Activated T-cell treated with anti-CD3 and anti-CD28 coated beads, Interleukin-2, amount 50 U/mL, for 24 hours (primary cell): ENCODE measurements at regions not wholly inside any gene's neighbourhood (a gene's known extent, or its start where the extent isn't known, plus 50 kb on each side); places are given as distances from the start of the nearest gene placed in this dataset.
"Not testable (repeated sequence)": the region's sequence is repeated elsewhere in the genome, so short reads cannot be mapped to it uniquely, and the experiment has no call there.

Experiments
- DNase-seq: peaks from one replicate; pipeline ENCODE4 v3.0.0-alpha.2; 2020
- H3K27ac Mint-ChIP-seq: 2 replicates; pipeline ENCODE4 v1.8.0; 2020; ENCODE audit warnings: mild to moderate bottlenecking, mixed read lengths
- H3K27me3 Mint-ChIP-seq: 2 replicates; pipeline ENCODE4 v1.8.0; 2020; ENCODE audit warnings: mixed read lengths
- H3K36me3 Mint-ChIP-seq: 2 replicates; pipeline ENCODE4 v1.8.0; 2020; ENCODE audit warnings: low read depth, mixed read lengths
- H3K4me1 Mint-ChIP-seq: 2 replicates; pipeline ENCODE4 v1.8.0; 2020; ENCODE audit warnings: low read depth, mixed read lengths
- H3K4me3 Mint-ChIP-seq: 2 replicates; pipeline ENCODE4 v1.8.0; 2020; ENCODE audit warnings: mild to moderate bottlenecking, moderate library complexity, mixed read lengths
- H3K9me3 Mint-ChIP-seq: 2 replicates; pipeline ENCODE4 v1.8.0; 2020; ENCODE audit warnings: mixed read lengths

- no peak overlapping the region for H3K27ac Mint-ChIP-seq
- no peaks in the 10 kb centered on the region for H3K4me1 Mint-ChIP-seq
- H3K9me3 Mint-ChIP-seq: peaks cover 2% of the 10 kb centered on the region
- H3K4me3 Mint-ChIP-seq: no peak overlapping the region
- no peaks in the 10 kb centered on the region for H3K27me3 Mint-ChIP-seq
- no peaks in the 10 kb centered on the region for H3K36me3 Mint-ChIP-seq
- DNase-seq: no peak
Measured at GRCh38 chr2:107136733-107137132, 250.8 kb upstream of the ST6GAL2 start.

- H3K27me3 Mint-ChIP-seq: no peaks in the 10 kb centered on the region
- H3K4me3 Mint-ChIP-seq: no peak overlapping the region
- H3K27ac Mint-ChIP-seq: no peak overlapping the region
- H3K4me1 Mint-ChIP-seq: no peaks in the 10 kb centered on the region
- H3K36me3 Mint-ChIP-seq: no peaks in the 10 kb centered on the region
- no peak for DNase-seq
- H3K9me3 Mint-ChIP-seq: peaks cover 2% of the 10 kb centered on the region
Measured at GRCh38 chr2:107137706-107138105, 251.7 kb upstream of the ST6GAL2 start.

- Mint-ChIP-seq H3K36me3 (no peaks in the 10 kb centered on the region), H3K27me3 (no peaks in the 10 kb centered on the region), H3K4me1 (no peaks in the 10 kb centered on the region), H3K27ac (no peak overlapping the region), H3K4me3 (no peak overlapping the region), H3K9me3 (peaks cover 4% of the 10 kb centered on the region)
- no peak for DNase-seq
Measured at GRCh38 chr2:107146181-107146580, 260.2 kb upstream of the ST6GAL2 start.

GRCh38 chr2:107146645-107147044 lies 260.7 kb upstream of the ST6GAL2 start:
- not testable (repeated sequence) for H3K4me1 Mint-ChIP-seq, H3K36me3 Mint-ChIP-seq, H3K9me3 Mint-ChIP-seq, H3K27ac Mint-ChIP-seq, DNase-seq, H3K27me3 Mint-ChIP-seq, H3K4me3 Mint-ChIP-seq

- H3K4me1 Mint-ChIP-seq: no peaks in the 10 kb centered on the region
- no peak for DNase-seq
- H3K36me3 Mint-ChIP-seq: no peaks in the 10 kb centered on the region
- H3K4me3 Mint-ChIP-seq: no peak overlapping the region
- H3K27ac Mint-ChIP-seq: no peak overlapping the region
- no peaks in the 10 kb centered on the region for H3K27me3 Mint-ChIP-seq
- H3K9me3 Mint-ChIP-seq: peaks cover 4% of the 10 kb centered on the region
Measured at GRCh38 chr2:107148055-107148454, 262.1 kb upstream of the ST6GAL2 start.

- Mint-ChIP-seq H3K27me3 (no peaks in the 10 kb centered on the region), H3K36me3 (no peaks in the 10 kb centered on the region), H3K4me1 (no peaks in the 10 kb centered on the region), H3K27ac (no peak overlapping the region), H3K4me3 (no peak overlapping the region), H3K9me3 (peaks cover 4% of the 10 kb centered on the region)
- DNase-seq: no peak
Measured at GRCh38 chr2:107148496-107148895, 262.5 kb upstream of the ST6GAL2 start.

- H3K4me3 Mint-ChIP-seq: no peak overlapping the region
- H3K27me3 Mint-ChIP-seq: no peaks in the 10 kb centered on the region
- peaks cover 8% of the 10 kb centered on the region for H3K9me3 Mint-ChIP-seq
- H3K27ac Mint-ChIP-seq: no peak overlapping the region
- H3K4me1 Mint-ChIP-seq: no peaks in the 10 kb centered on the region
- no peaks in the 10 kb centered on the region for H3K36me3 Mint-ChIP-seq
- DNase-seq: no peak
Measured at GRCh38 chr2:107160640-107161239, 274.8 kb upstream of the ST6GAL2 start.

- Mint-ChIP-seq H3K27ac (no peak overlapping the region), H3K36me3 (no peaks in the 10 kb centered on the region), H3K4me1 (no peaks in the 10 kb centered on the region), H3K4me3 (no peak overlapping the region), H3K27me3 (no peaks in the 10 kb centered on the region), H3K9me3 (no peaks in the 10 kb centered on the region)
- DNase-seq: no peak
Measured at GRCh38 chr2:107168141-107168540, 282.2 kb upstream of the ST6GAL2 start.

- Mint-ChIP-seq H3K9me3 (no peaks in the 10 kb centered on the region), H3K4me1 (no peaks in the 10 kb centered on the region), H3K27me3 (no peaks in the 10 kb centered on the region), H3K36me3 (no peaks in the 10 kb centered on the region), H3K27ac (no peak overlapping the region), H3K4me3 (no peak overlapping the region)
- no peak for DNase-seq
Measured at GRCh38 chr2:107174171-107174570, 288.2 kb upstream of the ST6GAL2 start.

- Mint-ChIP-seq H3K4me3 (no peak overlapping the region), H3K36me3 (no peaks in the 10 kb centered on the region), H3K4me1 (no peaks in the 10 kb centered on the region), H3K9me3 (no peaks in the 10 kb centered on the region), H3K27ac (no peak overlapping the region), H3K27me3 (no peaks in the 10 kb centered on the region)
- DNase-seq: no peak
Measured at GRCh38 chr2:107182981-107183380, 297.0 kb upstream of the ST6GAL2 start.

GRCh38 chr2:107187870-107188269 lies 301.9 kb upstream of the ST6GAL2 start:
- Mint-ChIP-seq H3K4me1 (no peaks in the 10 kb centered on the region), H3K27ac (no peak overlapping the region), H3K9me3 (no peaks in the 10 kb centered on the region), H3K27me3 (no peaks in the 10 kb centered on the region), H3K4me3 (no peak overlapping the region), H3K36me3 (no peaks in the 10 kb centered on the region)
- no peak for DNase-seq

GRCh38 chr2:107195631-107196030 lies 309.7 kb upstream of the ST6GAL2 start:
- no peak overlapping the region for H3K27ac Mint-ChIP-seq
- no peaks in the 10 kb centered on the region for H3K4me1 Mint-ChIP-seq
- H3K27me3 Mint-ChIP-seq: no peaks in the 10 kb centered on the region

GRCh38 chr2:107197594-107198294 lies 311.8 kb upstream of the ST6GAL2 start:
- no peaks in the 10 kb centered on the region for H3K27me3 Mint-ChIP-seq

More at GRCh38 chr2:107195631-107196030, 309.7 kb upstream of the ST6GAL2 start:
- DNase-seq: no peak
- H3K4me3 Mint-ChIP-seq: no peak overlapping the region
- no peaks in the 10 kb centered on the region for H3K36me3 Mint-ChIP-seq
- no peaks in the 10 kb centered on the region for H3K9me3 Mint-ChIP-seq

GRCh38 chr2:107202962-107203591 lies 317.1 kb upstream of the ST6GAL2 start:
- peaks cover 7% of the 10 kb centered on the region for H3K9me3 Mint-ChIP-seq
- H3K36me3 Mint-ChIP-seq: no peaks in the 10 kb centered on the region
- H3K4me3 Mint-ChIP-seq: no peak overlapping the region
- H3K27me3 Mint-ChIP-seq: no peaks in the 10 kb centered on the region
- no peak overlapping the region for H3K27ac Mint-ChIP-seq
- no peaks in the 10 kb centered on the region for H3K4me1 Mint-ChIP-seq
- no peak for DNase-seq

More at GRCh38 chr2:107197594-107198294, 311.8 kb upstream of the ST6GAL2 start:
- no peaks in the 10 kb centered on the region for H3K36me3 Mint-ChIP-seq
- no peaks in the 10 kb centered on the region for H3K9me3 Mint-ChIP-seq
- no peak for DNase-seq
- H3K4me3 Mint-ChIP-seq: no peak overlapping the region
- no peak overlapping the region for H3K27ac Mint-ChIP-seq
- H3K4me1 Mint-ChIP-seq: no peaks in the 10 kb centered on the region
